Spleen (tissue), 11 donors: ENCODE measurements at regions not wholly inside any gene's neighbourhood (a gene's known extent, or its start where the extent isn't known, plus 50 kb on each side); places are given as distances from the start of the nearest gene placed in this dataset.
A peak's percentile ranks its signal among the peaks of the same experiment; 100 is the strongest.

Source experiments
- DNase-seq: peaks from one replicate; pipeline ENCODE4 v3.0.0-alpha.2; 2020
- H3K27ac ChIP-seq, 8 donors: fragments of 200-600 bp; sonication (generic) in 7 of 8; 1 replicate in 4 of 8; 2 replicates in 4 of 8; pipeline versions ENCODE4 v1.5.0 to v1.8.0; 2016 to 2021; ENCODE audit warnings: inconsistent platforms in 4 of 8, mild to moderate bottlenecking in 4 of 8, moderate library complexity in 1 of 8
- H3K27me3 ChIP-seq, 7 donors: fragments of 200-600 bp; sonication (generic) in 6 of 7; replicated peaks in 1 of 7; 1 replicate in 4 of 7; 2 replicates in 3 of 7; pipeline versions ENCODE4 v1.5.0 to v1.8.0; 2016 to 2021; ENCODE audit warnings: inconsistent platforms in 3 of 7, mild to moderate bottlenecking in 1 of 7
- H3K36me3 ChIP-seq, 6 donors: fragments of 200-600 bp; sonication (generic) in 5 of 6; 1 replicate in 4 of 6; 2 replicates in 2 of 6; pipeline versions ENCODE4 v1.5.0 to v1.8.0; 2016 to 2021; ENCODE audit warnings: inconsistent platforms in 2 of 6
- H3K4me1 ChIP-seq, 6 donors: fragments of 200-600 bp; sonication (generic) in 5 of 6; 1 replicate in 3 of 6; 2 replicates in 3 of 6; pipeline versions ENCODE4 v1.5.0 to v1.8.0; 2016 to 2021; ENCODE audit warnings: inconsistent platforms in 3 of 6
- H3K4me3 ChIP-seq, 8 donors: fragments of 200-600 bp; sonication (generic) in 7 of 8; 1 replicate in 4 of 8; 2 replicates in 4 of 8; pipeline versions ENCODE4 v1.5.0 to v1.8.0; 2016 to 2021; ENCODE audit warnings: inconsistent platforms in 4 of 8, mild to moderate bottlenecking in 4 of 8, moderate library complexity in 2 of 8
- H3K9me3 ChIP-seq, 8 donors: fragments of 200-600 bp; sonication (generic) in 7 of 8; 1 replicate in 4 of 8; 2 replicates in 4 of 8; pipeline versions ENCODE4 v1.5.0 to v1.8.0; 2016 to 2021; ENCODE audit warnings: inconsistent platforms in 4 of 8
- CTCF ChIP-seq, 11 experiments: fragments of 200-600 bp in 7 of 11; fragments of 450-650 bp in 4 of 11; sonication (generic) in 4 of 11; IDR thresholded peaks in 8 of 11; conservative IDR thresholded peaks in 3 of 11; 1 replicate in 7 of 11; 2 replicates in 4 of 11; pipeline versions ENCODE4 v1.4.0 to v1.8.0; 2016 to 2021; ENCODE audit warnings: antibody characterized with exemption in 11 of 11, inconsistent platforms in 4 of 11, mild to moderate bottlenecking in 1 of 11
- POLR2A ChIP-seq, 3 donors: fragments of 450-650 bp; IDR thresholded peaks; one replicate each; pipeline ENCODE4 v1.5.1; 2017; ENCODE audit warnings: antibody characterized with exemption in 3 of 3, mild to moderate bottlenecking in 1 of 3
- POLR2AphosphoS5 ChIP-seq, 3 donors: sonication (generic); formaldehyde crosslinking; IDR thresholded peaks; one replicate each; pipeline ENCODE4 v1.5.1; 2017; ENCODE audit warnings: antibody characterized with exemption in 3 of 3
- WGBS, 5 donors: extraction: QIAGEN DNeasy Blood & Tissue Kit in 3 of 5; methylation state at CpG; one replicate each; pipeline versions ENCODE4 v1.1.5 to v1.1.7; 2013 to 2018; 5-methylcytosine and 5-hydroxymethylcytosine counted together
- intact Hi-C: fragments of 100-400 bp; cut with DNase I; formaldehyde crosslinking; loops from one replicate; pipeline ENCODE4 v1.15.0; 2023; ENCODE audit warnings: low total_unique reads
- donor health status: healthy with polysubstance abuse.
- donor health status: DM: no; HTN: no; CAD: no; lungs with moderate emphysema.
- donor health status: DM: no; HTN: no; CAD: no.
- donor health status: Bipolar disorder and iron deficiency.
- donor health status: healthy.
- donor health status: DM: no; HTN: no; CAD: no.
- donor health status: DM: yes; HTN: yes; CAD: no.

- 69 to 87% (median 85%) methylated on average over 7 of the region's 7 CpGs for WGBS, 5 donors
- H3K27me3 ChIP-seq, result no peaks in the 10 kb centered on the region
- TF ChIP-seq POLR2AphosphoS5 (IDR thresholded peaks at IDR 0.05) (no peak), POLR2A (IDR thresholded peaks at IDR 0.05) (no peak), CTCF (IDR thresholded peaks at IDR 0.05 in 8 of 11, conservative IDR thresholded peaks at IDR 0.05 in 3 of 11) (no peak)
- no peaks in the 10 kb centered on the region for H3K36me3 ChIP-seq
- DNase-seq, result no peak
- H3K9me3 ChIP-seq, result peaks cover 0 to 15% (median 10%) of the 10 kb centered on the region in 8 donors
- intact Hi-C loops, result no loop called here
- no peak overlapping the region for H3K27ac ChIP-seq
- H3K4me3 ChIP-seq, result no peak overlapping the region
- H3K4me1 ChIP-seq, result no peaks in the 10 kb centered on the region
Observed at GRCh38 chr5:106876665-106877194, 794.0 kb downstream of the EFNA5 start.

GRCh38 chr5:106876298-106876622, 794.5 kb downstream of the EFNA5 start:
- DNase-seq, result no peak
- H3K27ac ChIP-seq, result no peak overlapping the region
- H3K4me1 ChIP-seq, result no peaks in the 10 kb centered on the region
- no peaks in the 10 kb centered on the region for H3K27me3 ChIP-seq
- no peak overlapping the region for H3K4me3 ChIP-seq
- WGBS, 5 donors, result 94 to 99% (median 97%) methylated on average over 6 of the region's 6 CpGs
- no peaks in the 10 kb centered on the region for H3K36me3 ChIP-seq
- peaks cover 0 to 15% (median 10%) of the 10 kb centered on the region in 8 donors for H3K9me3 ChIP-seq
- intact Hi-C loops, result no loop called here
- TF ChIP-seq POLR2A (IDR thresholded peaks at IDR 0.05) (no peak), CTCF (IDR thresholded peaks at IDR 0.05 in 8 of 11, conservative IDR thresholded peaks at IDR 0.05 in 3 of 11) (no peak), POLR2AphosphoS5 (IDR thresholded peaks at IDR 0.05) (no peak)

- intact Hi-C loops, result no loop called here
- DNase-seq, result peak; percentile 48
- no peaks in the 10 kb centered on the region for H3K27me3 ChIP-seq
- H3K27ac ChIP-seq, result no peak overlapping the region
- H3K4me1 ChIP-seq, result no peaks in the 10 kb centered on the region
- TF ChIP-seq POLR2A (IDR thresholded peaks at IDR 0.05) (no peak), POLR2AphosphoS5 (IDR thresholded peaks at IDR 0.05) (no peak), CTCF (IDR thresholded peaks at IDR 0.05 in 8 of 11, conservative IDR thresholded peaks at IDR 0.05 in 3 of 11) (peak in 6 of 11 experiments; percentile 20 to 45 (median 33))
- H3K36me3 ChIP-seq, result no peaks in the 10 kb centered on the region
- no peak overlapping the region for H3K4me3 ChIP-seq
- H3K9me3 ChIP-seq, result peaks cover 0 to 15% (median 10%) of the 10 kb centered on the region in 8 donors
- 83 to 91% (median 87%) methylated on average over 19 to 21 of the region's 21 CpGs for WGBS, 5 donors
Observed at GRCh38 chr5:106875591-106876297, 795.0 kb downstream of the EFNA5 start.

GRCh38 chr5:106874974-106875373, 795.8 kb downstream of the EFNA5 start:
- DNase-seq, result no peak
- TF ChIP-seq CTCF (IDR thresholded peaks at IDR 0.05 in 8 of 11, conservative IDR thresholded peaks at IDR 0.05 in 3 of 11) (no peak), POLR2A (IDR thresholded peaks at IDR 0.05) (no peak), POLR2AphosphoS5 (IDR thresholded peaks at IDR 0.05) (no peak)
- peaks cover 0 to 15% (median 10%) of the 10 kb centered on the region in 8 donors for H3K9me3 ChIP-seq
- WGBS, 5 donors, result 93 to 97% (median 96%) methylated on average over 8 to 9 of the region's 9 CpGs
- H3K27ac ChIP-seq, result no peak overlapping the region
- H3K36me3 ChIP-seq, result no peaks in the 10 kb centered on the region
- no peaks in the 10 kb centered on the region for H3K4me1 ChIP-seq
- H3K27me3 ChIP-seq, result no peaks in the 10 kb centered on the region
- intact Hi-C loops, result no loop called here
- no peak overlapping the region for H3K4me3 ChIP-seq
